Activated CD8-positive, alpha-beta memory T cell treated with anti-CD3 and anti-CD28 coated beads for 24 hours (primary cell): ENCODE measurements at regions not wholly inside any gene's neighbourhood (a gene's known extent, or its start where the extent isn't known, plus 50 kb on each side); places are given as distances from the start of the nearest gene placed in this dataset.

Experiments used
- DNase-seq: peaks from one replicate; pipeline ENCODE4 v3.0.0-alpha.2; 2020

GRCh38 chr2:14560716-14561115 lies 71.8 kb upstream of the LRATD1 start:
- no peak for DNase-seq

GRCh38 chr2:14563324-14563723 lies 69.2 kb upstream of the LRATD1 start:
- no peak for DNase-seq

DNA sequence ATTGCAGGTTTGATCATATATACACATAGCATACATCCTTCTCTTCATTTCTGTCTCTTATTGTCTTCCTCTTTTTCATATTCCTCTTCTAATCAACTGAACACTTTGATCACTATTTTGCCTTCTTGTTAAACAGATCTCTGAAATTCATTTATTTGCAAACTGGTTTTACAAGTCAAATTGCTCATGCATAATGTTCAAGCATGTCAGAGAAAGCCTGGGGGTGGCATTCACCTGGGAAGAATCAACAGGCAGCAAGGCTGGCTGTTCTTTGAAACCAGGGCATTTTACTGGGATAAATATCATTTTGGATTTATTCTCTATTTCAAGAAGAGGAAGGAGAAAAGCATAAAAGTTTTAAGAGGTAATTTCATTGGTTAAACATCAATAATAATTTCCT lies 66.9 kb upstream of the LRATD1 start:
- DNase-seq, result no peak

DNA sequence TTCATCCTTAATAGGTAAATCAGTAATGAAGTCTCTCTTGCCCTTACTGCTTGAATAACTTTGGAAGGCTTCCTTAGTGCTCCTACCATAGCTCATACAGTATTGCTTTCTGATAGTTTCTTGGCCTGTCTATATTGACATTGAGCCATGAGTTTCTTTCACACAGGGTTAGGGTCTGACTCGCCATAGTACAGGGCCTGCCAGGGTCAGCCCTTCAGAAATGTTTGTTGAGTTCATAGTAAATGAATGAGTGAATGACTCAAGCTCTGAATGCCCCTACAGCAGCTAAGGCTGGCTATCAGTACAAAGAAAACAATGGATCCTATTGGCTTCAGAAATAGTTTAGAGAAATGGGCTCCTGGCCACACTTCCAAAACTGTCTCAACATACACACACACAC lies 65.0 kb upstream of the LRATD1 start:
- DNase-seq, result no peak

GRCh38 chr2:14569294-14569693 lies 63.2 kb upstream of the LRATD1 start:
- no peak for DNase-seq

DNA sequence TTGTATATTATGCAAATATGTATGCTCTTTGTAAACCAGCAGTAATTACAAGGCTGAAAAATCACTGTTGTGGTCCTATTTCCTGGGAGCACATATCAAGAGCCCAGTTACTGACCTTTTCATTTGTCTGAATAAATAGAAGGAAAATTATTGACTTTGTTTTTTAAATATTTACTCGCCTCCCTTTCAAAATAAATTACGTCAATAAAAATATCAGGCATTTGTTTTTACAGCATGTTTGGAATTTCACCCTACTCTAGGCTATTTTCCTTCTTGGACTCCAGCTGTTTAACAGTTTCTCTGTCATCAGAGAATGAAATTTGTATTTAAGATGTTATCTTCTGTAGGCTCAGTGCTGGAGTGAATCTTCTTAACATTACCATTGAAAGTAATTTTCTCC lies 59.9 kb upstream of the LRATD1 start:
- no peak for DNase-seq

GRCh38 chr2:14577843-14578242 lies 54.7 kb upstream of the LRATD1 start:
- no peak for DNase-seq
